Loucy (cell line): ENCODE measurements at regions not wholly inside any gene's neighbourhood (a gene's known extent, or its start where the extent isn't known, plus 50 kb on each side); places are given as distances from the start of the nearest gene placed in this dataset.

Experiments
- H2AFZ ChIP-seq: fragments of 200-600 bp; sonication (generic); 2 replicates; pipeline ENCODE4 v1.6.0; 2016; ENCODE audit warnings: antibody characterized with exemption, mild to moderate bottlenecking, low read length, moderate library complexity
- H3F3A ChIP-seq: fragments of 200-600 bp; 2 replicates; pipeline ENCODE4 v1.6.0; 2016; ENCODE audit warnings: antibody characterized with exemption, low read depth, mild to moderate bottlenecking
- H3K27me3 ChIP-seq: fragments of 200-600 bp; sonication (generic); 2 replicates; pipeline ENCODE4 v1.6.1; 2014; ENCODE audit warnings: low read length, mild to moderate bottlenecking; ENCODE audit not compliant: insufficient read depth, poor library complexity, severe bottlenecking
- H3K36me3 ChIP-seq: fragments of 200-600 bp; sonication (generic); 2 replicates; pipeline ENCODE4 v1.6.1; 2016; ENCODE audit warnings: low read length; ENCODE audit not compliant: insufficient read depth
- H3K4me1 ChIP-seq: fragments of 200-600 bp; sonication (generic); 2 replicates; pipeline ENCODE4 v1.5.1; 2014; ENCODE audit warnings: low read length, mild to moderate bottlenecking; ENCODE audit not compliant: insufficient read depth, poor library complexity, severe bottlenecking
- H3K4me2 ChIP-seq: fragments of 200-600 bp; sonication (generic); 2 replicates; pipeline ENCODE4 v1.6.0; 2014; ENCODE audit warnings: antibody characterized with exemption, low read length, low read depth, mild to moderate bottlenecking; ENCODE audit not compliant: poor library complexity, severe bottlenecking
- H3K4me3 ChIP-seq: fragments of 200-600 bp; sonication (generic); 2 replicates; pipeline ENCODE4 v1.5.1; 2014; ENCODE audit warnings: low read length, mild to moderate bottlenecking, mixed read lengths; ENCODE audit not compliant: poor library complexity, severe bottlenecking
- H3K79me2 ChIP-seq: fragments of 200-600 bp; sonication (generic); 2 replicates; pipeline ENCODE4 v1.6.1; 2014; ENCODE audit warnings: low read length; ENCODE audit not compliant: insufficient read depth
- H3K9ac ChIP-seq: fragments of 200-600 bp; sonication (generic); 2 replicates; pipeline ENCODE4 v1.6.0; 2014; ENCODE audit warnings: mild to moderate bottlenecking, low read depth, low read length, moderate library complexity; ENCODE audit not compliant: poor library complexity, severe bottlenecking
- H3K9me2 ChIP-seq: fragments of 200-600 bp; sonication (generic); replicated peaks from 2 replicates; pipeline ENCODE4 v1.6.1; 2016; ENCODE audit warnings: low read depth, low read length, mixed read lengths
- H3K9me3 ChIP-seq: fragments of 200-600 bp; sonication (generic); 2 replicates; pipeline ENCODE4 v1.6.1; 2014; ENCODE audit warnings: mild to moderate bottlenecking, antibody characterized with exemption, low read length, low read depth; ENCODE audit not compliant: insufficient read depth
- H4K20me1 ChIP-seq: fragments of 200-600 bp; sonication (generic); 2 replicates; pipeline ENCODE4 v1.6.0; 2014; ENCODE audit warnings: antibody characterized with exemption, low read length, mild to moderate bottlenecking; ENCODE audit not compliant: insufficient read depth, poor library complexity, severe bottlenecking
- EZH2phosphoT487 ChIP-seq: fragments of 200-600 bp; IDR thresholded peaks from 2 replicates; pipeline ENCODE4 v1.6.1; 2018; ENCODE audit warnings: antibody characterized with exemption, mild to moderate bottlenecking, moderate library complexity, borderline replicate concordance
- TF ChIP-seq, protein P1 (sequence below): fragments of 200-600 bp; sonication (generic); conservative IDR thresholded peaks from 2 replicates; pipeline ENCODE4 v1.5.1; 2014; ENCODE audit warnings: mild to moderate bottlenecking, antibody characterized with exemption, low read length

DNA sequence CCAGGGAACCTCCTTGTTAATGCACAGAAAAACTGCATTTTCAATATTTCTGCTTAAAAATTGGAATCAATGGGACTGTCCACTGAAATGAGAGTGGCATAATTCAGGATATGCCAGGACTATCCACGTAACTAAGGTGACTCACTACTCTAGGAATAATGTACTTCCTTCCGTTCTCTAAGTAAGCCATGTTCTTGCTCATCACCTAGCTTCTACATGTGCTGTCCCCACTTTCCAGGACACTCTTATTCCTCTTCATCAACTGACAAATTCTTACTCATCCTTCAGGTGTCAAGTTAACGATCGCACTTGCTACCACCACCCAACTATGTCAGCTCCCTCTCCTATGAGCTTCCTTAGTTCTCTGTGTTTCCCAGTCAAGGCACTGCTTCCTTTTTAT lies 342.8 kb upstream of the F9 start:
- Histone ChIP-seq H3K4me3 (no peak overlapping the region), H3K4me2 (no peak overlapping the region), H3F3A (no peaks in the 10 kb centered on the region), H4K20me1 (no peaks in the 10 kb centered on the region), H3K27me3 (no peaks in the 10 kb centered on the region), H2AFZ (no peak overlapping the region), H3K79me2 (no peaks in the 10 kb centered on the region), H3K36me3 (no peaks in the 10 kb centered on the region), H3K9me2 (no peaks in the 10 kb centered on the region), H3K9me3 (no peaks in the 10 kb centered on the region), H3K9ac (no peak overlapping the region), H3K4me1 (no peaks in the 10 kb centered on the region)
- TF ChIP-seq EZH2phosphoT487 = no peak
- TF ChIP-seq, protein P1, sequence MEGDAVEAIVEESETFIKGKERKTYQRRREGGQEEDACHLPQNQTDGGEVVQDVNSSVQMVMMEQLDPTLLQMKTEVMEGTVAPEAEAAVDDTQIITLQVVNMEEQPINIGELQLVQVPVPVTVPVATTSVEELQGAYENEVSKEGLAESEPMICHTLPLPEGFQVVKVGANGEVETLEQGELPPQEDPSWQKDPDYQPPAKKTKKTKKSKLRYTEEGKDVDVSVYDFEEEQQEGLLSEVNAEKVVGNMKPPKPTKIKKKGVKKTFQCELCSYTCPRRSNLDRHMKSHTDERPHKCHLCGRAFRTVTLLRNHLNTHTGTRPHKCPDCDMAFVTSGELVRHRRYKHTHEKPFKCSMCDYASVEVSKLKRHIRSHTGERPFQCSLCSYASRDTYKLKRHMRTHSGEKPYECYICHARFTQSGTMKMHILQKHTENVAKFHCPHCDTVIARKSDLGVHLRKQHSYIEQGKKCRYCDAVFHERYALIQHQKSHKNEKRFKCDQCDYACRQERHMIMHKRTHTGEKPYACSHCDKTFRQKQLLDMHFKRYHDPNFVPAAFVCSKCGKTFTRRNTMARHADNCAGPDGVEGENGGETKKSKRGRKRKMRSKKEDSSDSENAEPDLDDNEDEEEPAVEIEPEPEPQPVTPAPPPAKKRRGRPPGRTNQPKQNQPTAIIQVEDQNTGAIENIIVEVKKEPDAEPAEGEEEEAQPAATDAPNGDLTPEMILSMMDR = no peak

DNA sequence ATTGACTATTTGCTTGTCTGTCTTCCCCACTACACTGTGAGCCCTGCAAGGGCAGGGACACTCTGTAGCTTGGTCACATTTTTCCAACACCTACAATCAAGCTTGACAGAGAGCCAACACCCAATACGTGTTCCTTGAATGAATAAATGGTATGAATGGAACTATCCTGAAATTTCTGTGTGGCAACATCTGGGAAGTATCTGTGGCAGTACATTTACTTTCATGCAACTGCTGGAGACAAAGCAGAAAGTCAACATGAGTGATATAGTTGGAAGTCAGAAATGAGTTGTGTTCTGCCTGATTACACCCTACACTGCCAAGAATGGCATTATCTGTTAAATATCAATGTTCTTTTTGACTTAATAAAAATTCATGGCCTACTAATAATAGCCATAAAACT lies 343.5 kb upstream of the F9 start:
- Histone ChIP-seq H3F3A (no peaks in the 10 kb centered on the region), H3K9me3 (no peaks in the 10 kb centered on the region), H3K9me2 (no peaks in the 10 kb centered on the region), H3K79me2 (no peaks in the 10 kb centered on the region), H3K36me3 (no peaks in the 10 kb centered on the region), H3K4me2 (no peak overlapping the region), H3K9ac (no peak overlapping the region), H2AFZ (no peak overlapping the region), H3K4me1 (no peaks in the 10 kb centered on the region), H3K27me3 (no peaks in the 10 kb centered on the region), H4K20me1 (no peaks in the 10 kb centered on the region), H3K4me3 (no peak overlapping the region)
- no peak for TF ChIP-seq EZH2phosphoT487
- TF ChIP-seq, protein P1 = no peak

DNA sequence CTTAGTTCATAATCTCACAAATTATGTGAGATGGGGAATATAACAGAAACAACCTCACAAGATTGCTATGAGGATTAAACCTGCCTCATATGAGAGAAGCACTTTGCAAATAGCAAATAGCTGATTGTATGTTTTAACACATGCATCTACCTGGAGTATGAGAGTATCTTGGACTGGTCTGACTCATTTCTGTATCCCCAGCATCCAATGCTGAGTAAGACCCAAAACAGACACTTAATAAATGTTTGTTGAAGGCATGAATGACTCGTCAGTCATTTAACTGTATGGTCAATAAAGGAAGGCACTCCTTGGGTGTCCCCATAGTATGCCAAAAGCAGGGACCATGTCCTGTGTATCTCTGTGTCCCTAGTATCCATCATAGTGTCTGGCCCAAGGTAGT lies 350.9 kb upstream of the F9 start:
- H4K20me1 ChIP-seq = no peaks in the 10 kb centered on the region
- TF ChIP-seq, protein P1 = no peak
- no peak for TF ChIP-seq EZH2phosphoT487
- H3K36me3 ChIP-seq = no peaks in the 10 kb centered on the region
- H3K27me3 ChIP-seq = no peaks in the 10 kb centered on the region
- no peaks in the 10 kb centered on the region for H3K79me2 ChIP-seq
- no peak overlapping the region for H3K4me3 ChIP-seq
- H2AFZ ChIP-seq = no peak overlapping the region
- H3K9ac ChIP-seq = no peak overlapping the region
- no peaks in the 10 kb centered on the region for H3K9me3 ChIP-seq
- H3K9me2 ChIP-seq = no peaks in the 10 kb centered on the region
- H3F3A ChIP-seq = no peaks in the 10 kb centered on the region
- H3K4me1 ChIP-seq = no peaks in the 10 kb centered on the region
- H3K4me2 ChIP-seq = no peak overlapping the region
